MCF 10A (cell line): ENCODE measurements at regions not wholly inside any gene's neighbourhood (a gene's known extent, or its start where the extent isn't known, plus 50 kb on each side); places are given as distances from the start of the nearest gene placed in this dataset.

Source experiments
- BruUV-seq: library from RNA; stranded (reverse); fragments of 400-500 nt; replicated peaks from 2 replicates; lab custom pipeline; 2021; lab: Mats Ljungman, UMichigan
- CTCF ChIA-PET: fragments of 300-600 bp; sonication (Branson Sonifier 250); formaldehyde crosslinking; extraction: SDS; loops from one replicate; lab custom pipeline; 2021; ENCODE audit warnings: antibody characterized with exemption, inconsistent platforms; lab: Yijun Ruan, JAX
- POLR2A ChIA-PET: fragments of 300-600, 350-650 bp; sonication (Branson Sonifier 250); formaldehyde crosslinking; extraction: SDS; loops from one replicate; lab custom pipeline; 2020; ENCODE audit warnings: antibody characterized with exemption, inconsistent platforms; lab: Yijun Ruan, JAX
- DNase-seq: peaks from one replicate; pipeline ENCODE4 v3.0.0-alpha.2; 2018; ENCODE audit not compliant: unreplicated experiment
- H3K27ac Mint-ChIP-seq: one replicate; pipeline ENCODE4 v1.8.0; 2022; ENCODE audit warnings: mild to moderate bottlenecking, low read depth, mixed read lengths; ENCODE audit not compliant: unreplicated experiment
- H3K27me3 Mint-ChIP-seq: one replicate; pipeline ENCODE4 v1.8.0; 2022; ENCODE audit warnings: mixed read lengths; ENCODE audit not compliant: insufficient read depth, unreplicated experiment
- H3K36me3 Mint-ChIP-seq: one replicate; pipeline ENCODE4 v1.8.0; 2022; ENCODE audit warnings: mild to moderate bottlenecking, moderate library complexity, mixed read lengths; ENCODE audit not compliant: insufficient read depth, unreplicated experiment
- H3K4me1 Mint-ChIP-seq: one replicate; pipeline ENCODE4 v1.8.0; 2022; ENCODE audit warnings: mixed read lengths; ENCODE audit not compliant: insufficient read depth, unreplicated experiment
- H3K4me3 Mint-ChIP-seq: one replicate; pipeline ENCODE4 v1.8.0; 2022; ENCODE audit warnings: mild to moderate bottlenecking, moderate library complexity, mixed read lengths; ENCODE audit not compliant: unreplicated experiment
- H3K9me3 Mint-ChIP-seq: one replicate; pipeline ENCODE4 v1.8.0; 2022; ENCODE audit warnings: mixed read lengths; ENCODE audit not compliant: unreplicated experiment
- CTCF ChIP-seq: fragments of 200-600 bp; IDR thresholded peaks from one replicate; pipeline ENCODE4 v1.8.0; 2022; ENCODE audit warnings: antibody characterized with exemption, mild to moderate bottlenecking; ENCODE audit not compliant: unreplicated experiment
- intact Hi-C: fragments of 100-400 bp; cut with micrococcal nuclease; formaldehyde crosslinking; loops from 2 replicates; pipeline ENCODE4 v1.14.1; 2022

- H3K27ac Mint-ChIP-seq: no peak overlapping the region
- H3K36me3 Mint-ChIP-seq: no peaks in the 10 kb centered on the region
- TF ChIP-seq CTCF: no peak
- no peaks in the 10 kb centered on the region for H3K9me3 Mint-ChIP-seq
- no peak overlapping the region for H3K4me3 Mint-ChIP-seq
- POLR2A ChIA-PET: no interaction called here
- H3K27me3 Mint-ChIP-seq: peaks cover 91% of the 10 kb centered on the region
- no TSS peak for BruUV-seq
- H3K4me1 Mint-ChIP-seq: no peaks in the 10 kb centered on the region
- CTCF ChIA-PET: interaction anchor here (1.2 kb wide), 1 partner anchor 125 kb away, joined by 4 read pairs; no protein-coding TSS in a partner anchor
- intact Hi-C loops: no loop called here
- DNase-seq: peak; percentile 18
These were observed 176.7 kb upstream of the HSF2 start for GRCh38 chr6:122222761-122223160.

GRCh38 chr6:122223251-122223650 lies 176.2 kb upstream of the HSF2 start:
- BruUV-seq: no TSS peak
- POLR2A ChIA-PET: no interaction called here

GRCh38 chr6:122238861-122239260 lies 160.6 kb upstream of the HSF2 start:
- no peak for TF ChIP-seq CTCF
- no peaks in the 10 kb centered on the region for H3K9me3 Mint-ChIP-seq
- ChIA-PET CTCF (no interaction called here), POLR2A (no interaction called here)
- no peaks in the 10 kb centered on the region for H3K4me1 Mint-ChIP-seq
- intact Hi-C loops: no loop called here
- no peak overlapping the region for H3K27ac Mint-ChIP-seq
- peaks cover 65% of the 10 kb centered on the region for H3K27me3 Mint-ChIP-seq
- DNase-seq: no peak
- H3K4me3 Mint-ChIP-seq: no peak overlapping the region
- H3K36me3 Mint-ChIP-seq: no peaks in the 10 kb centered on the region
- BruUV-seq: no TSS peak

More at GRCh38 chr6:122223251-122223650, 176.2 kb upstream of the HSF2 start:
- H3K4me3 Mint-ChIP-seq: no peak overlapping the region
- H3K27ac Mint-ChIP-seq: no peak overlapping the region
- TF ChIP-seq CTCF: no peak
- no peak for DNase-seq
- H3K36me3 Mint-ChIP-seq: no peaks in the 10 kb centered on the region
- intact Hi-C loops: no loop called here
- no peaks in the 10 kb centered on the region for H3K9me3 Mint-ChIP-seq
- CTCF ChIA-PET: interaction anchor here (0.6 to 1.2 kb wide), 4 partner anchors 12 to 1341 kb away, joined by 3 to 4 read pairs (median 4); no protein-coding TSS in a partner anchor
- peaks cover 92% of the 10 kb centered on the region for H3K27me3 Mint-ChIP-seq
- no peaks in the 10 kb centered on the region for H3K4me1 Mint-ChIP-seq

- intact Hi-C loops: no loop called here
- Mint-ChIP-seq H3K27me3 (peaks cover 27% of the 10 kb centered on the region), H3K4me3 (no peak overlapping the region), H3K27ac (no peak overlapping the region), H3K36me3 (no peaks in the 10 kb centered on the region), H3K4me1 (no peaks in the 10 kb centered on the region), H3K9me3 (no peaks in the 10 kb centered on the region)
- BruUV-seq: no TSS peak
- TF ChIP-seq CTCF: no peak
- DNase-seq: no peak
- ChIA-PET CTCF (no interaction called here), POLR2A (interaction anchor here (0.7 kb wide), 1 partner anchor 20 kb away, joined by 3 read pairs; no protein-coding TSS in a partner anchor)
These were observed 152.4 kb upstream of the HSF2 start for GRCh38 chr6:122246906-122247658.
